Glomerular visceral epithelial cell (primary cell): ENCODE measurements at regions not wholly inside any gene's neighbourhood (a gene's known extent, or its start where the extent isn't known, plus 50 kb on each side); places are given as distances from the start of the nearest gene placed in this dataset.
"Not testable (repeated sequence)": the region's sequence is repeated elsewhere in the genome, so short reads cannot be mapped to it uniquely, and the experiment has no call there.

Source experiments
- DNase-seq: peaks from one replicate; pipeline ENCODE4 v3.0.0-alpha.2; 2016; ENCODE audit errors: extremely low spot score

DNA sequence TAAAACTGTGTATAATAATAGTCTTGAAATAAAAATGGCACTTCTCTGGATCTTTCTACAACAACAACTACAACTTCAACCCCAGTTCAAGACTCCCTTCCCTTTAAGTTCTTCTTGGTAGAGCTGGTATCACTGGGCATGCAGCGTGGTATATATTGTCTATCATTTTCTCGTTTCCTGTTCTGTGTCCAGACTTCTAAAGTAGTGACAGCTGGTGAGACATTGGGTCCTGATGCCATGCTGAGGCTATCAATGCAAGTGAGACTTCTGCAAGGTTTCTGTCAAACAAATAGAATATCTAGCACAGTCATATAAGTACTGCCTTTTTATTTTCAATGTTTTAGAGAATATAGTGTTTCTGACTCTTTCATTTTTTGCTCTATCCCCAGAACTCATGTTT is 123.0 kb upstream of the GRIN3A start:
- no peak for DNase-seq

DNA sequence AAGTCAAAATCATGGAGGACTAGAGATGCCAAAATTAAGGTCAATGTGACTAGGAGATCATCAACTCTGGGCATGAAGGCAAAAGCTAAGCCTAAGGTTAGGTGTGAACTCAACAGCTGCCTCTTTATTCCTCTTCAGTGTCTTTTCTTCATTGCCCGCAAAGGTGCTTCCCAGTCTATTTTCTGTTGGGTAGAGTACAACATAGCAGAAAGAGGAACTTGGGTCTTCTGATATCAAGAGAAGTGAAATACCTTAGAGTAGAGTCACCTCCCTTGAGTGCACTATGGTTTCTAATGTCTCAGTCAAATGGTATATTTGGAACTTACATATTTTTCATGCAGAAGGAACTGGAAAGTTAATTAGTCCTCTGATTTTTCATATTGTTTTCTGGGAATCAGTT is 122.5 kb upstream of the GRIN3A start:
- DNase-seq = no peak

DNA sequence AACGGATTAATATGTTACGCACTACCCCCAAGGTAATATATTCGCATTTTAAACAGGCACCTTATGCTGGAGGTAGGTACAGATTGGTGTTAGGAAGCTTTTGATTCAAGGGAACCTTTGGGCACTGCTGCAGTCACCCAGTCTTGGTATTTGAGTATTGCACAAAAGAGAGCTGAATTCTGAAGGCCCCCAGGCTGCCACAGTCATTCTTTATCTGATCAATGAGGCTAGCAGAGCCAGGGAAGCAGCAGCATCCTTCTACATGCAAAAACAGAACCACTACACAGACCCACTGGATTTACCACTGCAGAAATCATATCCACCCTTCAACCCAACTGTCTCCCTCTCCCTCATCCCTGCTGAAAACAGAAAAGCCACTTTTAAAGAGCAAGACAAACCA is 121.2 kb upstream of the GRIN3A start:
- DNase-seq = no peak

- DNase-seq = no peak
These were observed 119.6 kb upstream of the GRIN3A start for GRCh38 chr9:101858026-101858425.

GRCh38 chr9:101849102-101849707 is 110.8 kb upstream of the GRIN3A start:
- no peak for DNase-seq

DNA sequence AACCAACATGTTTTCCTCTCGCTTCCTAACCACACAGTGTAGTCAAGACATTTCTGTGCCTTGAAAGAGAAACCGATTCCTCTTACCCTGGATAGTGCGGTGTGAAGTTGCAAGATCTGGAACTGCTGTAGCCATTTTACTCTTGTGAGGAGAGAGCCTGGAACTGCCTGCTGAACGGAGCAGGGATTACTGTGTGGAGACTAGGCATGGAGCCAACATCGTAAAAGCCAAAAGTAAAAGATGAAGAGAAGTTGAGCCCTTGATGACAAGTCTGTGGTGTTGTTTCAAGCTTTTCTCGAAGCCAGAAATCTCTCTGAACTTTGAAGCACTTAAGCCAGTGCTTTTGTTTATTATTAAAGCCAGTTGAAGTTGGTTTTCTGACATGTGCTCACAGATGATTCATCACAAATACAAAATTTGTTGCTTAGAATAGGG is 110.1 kb upstream of the GRIN3A start:
- no peak for DNase-seq

GRCh38 chr9:101846161-101846560 is 107.7 kb upstream of the GRIN3A start:
- DNase-seq = no peak

DNA sequence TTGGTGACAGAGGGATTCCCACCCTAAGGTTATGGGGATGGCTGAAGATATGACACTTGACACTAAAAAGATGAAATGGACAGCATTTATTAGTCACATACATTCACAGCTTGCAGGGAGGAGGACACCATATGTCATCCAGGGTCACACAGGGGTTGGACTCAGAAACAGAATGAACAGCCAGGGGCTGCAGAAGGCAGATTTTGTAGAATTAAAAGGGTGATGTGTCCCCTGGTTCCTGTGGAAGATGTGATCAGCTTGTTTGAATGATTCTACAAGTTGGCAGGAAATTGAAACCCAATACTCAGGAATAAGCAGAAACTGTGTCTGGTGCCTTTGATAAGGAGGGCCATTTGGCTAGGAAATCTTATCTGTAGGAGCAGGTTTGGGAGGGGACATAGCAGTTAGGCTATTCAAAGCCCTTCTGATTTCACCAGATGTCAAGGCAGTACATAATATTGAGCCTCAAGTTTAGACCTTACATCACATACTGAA is 102.3 kb upstream of the GRIN3A start:
- DNase-seq = no peak

DNA sequence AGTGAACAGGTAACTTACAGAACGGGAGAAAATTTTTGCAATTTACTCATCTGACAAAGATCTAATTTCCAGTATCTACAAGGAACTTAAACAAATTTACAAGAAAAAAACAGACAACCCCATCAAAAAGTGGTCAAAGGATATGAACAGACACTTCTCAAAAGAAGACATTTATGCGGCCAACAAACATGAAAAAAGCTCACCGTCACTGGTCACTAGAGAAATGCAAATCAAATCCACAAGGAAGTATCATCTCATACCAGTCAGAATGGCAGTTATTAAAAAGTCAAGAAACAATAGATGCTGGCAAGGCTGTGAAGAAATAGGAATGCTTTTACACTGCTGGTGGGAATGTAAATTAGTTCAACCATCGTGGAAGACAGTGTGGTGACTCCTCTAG is 100.5 kb upstream of the GRIN3A start:
- DNase-seq = not testable (repeated sequence)

DNA sequence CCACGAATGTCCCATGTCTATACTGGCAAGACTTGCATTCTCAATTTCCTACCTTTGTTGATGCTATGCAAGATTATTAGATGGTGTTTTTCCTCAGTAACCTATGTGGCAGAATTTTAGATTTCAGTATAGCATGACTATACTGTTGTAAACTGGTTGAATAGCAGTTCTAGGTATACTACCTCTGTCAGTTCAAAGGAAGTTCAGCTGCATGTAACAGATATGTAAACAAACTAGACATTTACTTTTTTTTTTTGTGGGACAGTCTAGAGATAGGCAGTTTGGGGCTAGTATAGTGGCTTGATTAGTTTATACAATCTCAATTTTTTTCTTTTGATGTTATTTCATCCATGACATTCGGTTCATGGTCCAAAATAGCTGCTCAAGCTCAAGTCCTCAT is 97.6 kb upstream of the GRIN3A start:
- no peak for DNase-seq

- DNase-seq = no peak
These were observed 94.0 kb upstream of the GRIN3A start for GRCh38 chr9:101832486-101832885.

GRCh38 chr9:101821450-101821849 is 83.0 kb upstream of the GRIN3A start:
- DNase-seq = not testable (repeated sequence)

DNA sequence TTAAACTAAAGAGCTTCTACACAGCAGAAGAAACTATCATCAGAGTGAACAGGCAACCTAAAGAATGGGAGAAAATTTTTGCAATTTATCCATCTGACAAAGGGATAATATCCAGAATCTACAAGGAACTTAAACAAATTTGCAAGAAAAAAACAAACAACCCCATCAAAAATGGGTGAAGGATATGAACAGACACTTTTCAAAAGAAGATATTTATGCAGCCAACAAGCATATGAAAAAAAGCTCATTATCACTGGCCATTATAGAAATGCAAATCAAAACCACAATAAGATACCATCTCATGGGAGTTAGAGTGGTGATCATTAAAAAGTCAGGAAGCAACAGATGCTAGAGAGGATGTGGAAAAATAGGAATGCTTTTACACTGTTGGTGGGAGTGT is 82.5 kb upstream of the GRIN3A start:
- not testable (repeated sequence) for DNase-seq

DNA sequence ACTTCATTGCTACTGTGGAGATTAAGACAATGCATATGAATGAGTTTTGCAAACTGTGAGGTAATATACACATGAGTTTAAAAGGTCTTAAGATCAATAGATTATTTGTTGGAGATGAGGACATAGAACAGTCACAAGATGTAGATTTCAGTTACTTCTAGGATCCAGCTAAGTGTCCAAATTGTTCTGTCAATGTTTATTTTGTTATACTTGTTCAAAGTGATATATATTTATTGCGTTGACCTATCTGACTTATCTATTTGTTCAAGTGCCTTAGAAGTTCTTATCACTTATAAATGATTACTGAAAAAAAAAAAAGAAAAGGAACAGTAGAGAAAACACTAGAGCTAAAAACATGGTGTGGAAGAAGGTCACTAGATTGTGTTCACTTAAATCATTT is 75.6 kb upstream of the GRIN3A start:
- no peak for DNase-seq

GRCh38 chr9:101807879-101808278 is 69.4 kb upstream of the GRIN3A start:
- DNase-seq = not testable (repeated sequence)

GRCh38 chr9:101796044-101796443 is 57.6 kb upstream of the GRIN3A start:
- no peak for DNase-seq

GRCh38 chr9:101795147-101795546 is 56.7 kb upstream of the GRIN3A start:
- no peak for DNase-seq

- no peak for DNase-seq
These were observed 54.0 kb upstream of the GRIN3A start for GRCh38 chr9:101792475-101792874.

DNA sequence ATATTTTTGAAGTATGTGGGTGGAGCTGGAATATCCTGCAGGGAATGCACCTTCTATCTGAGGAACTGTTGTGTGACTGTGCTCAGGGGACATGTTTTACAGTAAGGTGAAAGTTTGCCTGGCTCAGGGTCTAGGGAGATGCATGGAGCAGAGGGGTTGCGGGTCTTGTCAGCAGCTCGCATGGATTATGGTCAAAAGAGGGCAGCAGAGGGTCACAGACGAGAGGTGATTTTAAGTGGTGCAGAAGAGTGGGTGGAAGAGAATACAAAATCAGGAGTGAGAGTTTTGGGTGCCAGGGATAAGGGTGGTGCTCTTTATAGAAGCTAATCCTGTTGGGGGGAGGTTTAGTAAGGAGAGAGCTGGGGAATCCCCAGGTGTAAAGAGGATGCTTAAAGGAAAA is 53.5 kb upstream of the GRIN3A start:
- peak; percentile 36 for DNase-seq

GRCh38 chr9:101791533-101791932 is 53.1 kb upstream of the GRIN3A start:
- no peak for DNase-seq
